ENCODE measurements at regions not wholly inside any gene's neighbourhood (a gene's known extent, or its start where the extent isn't known, plus 50 kb on each side); places are given as distances from the start of the nearest gene placed in this dataset.

- no peak for DNase-seq (ENCODE audit: extremely low read depth in 1 of 2, low read depth in 1 of 2)
These were observed 404.7 kb downstream of the FBXO15 start for GRCh38 chr18:73742957-73743356.

GRCh38 chr18:73741946-73742345 lies 405.7 kb downstream of the FBXO15 start:
- no peak for DNase-seq (ENCODE audit: extremely low read depth in 1 of 2, low read depth in 1 of 2)

GRCh38 chr18:73739098-73739497 lies 408.5 kb downstream of the FBXO15 start:
- DNase-seq (ENCODE audit: extremely low read depth in 1 of 2, low read depth in 1 of 2): no peak

GRCh38 chr18:73737990-73738389 lies 409.6 kb downstream of the FBXO15 start:
- no peak for DNase-seq (ENCODE audit: extremely low read depth in 1 of 2, low read depth in 1 of 2)

- DNase-seq (ENCODE audit: extremely low read depth in 1 of 2, low read depth in 1 of 2): no peak
These were observed 411.8 kb downstream of the FBXO15 start for GRCh38 chr18:73735836-73736235.

GRCh38 chr18:73733806-73734314 lies 413.8 kb downstream of the FBXO15 start:
- no peak for DNase-seq (ENCODE audit: extremely low read depth in 1 of 2, low read depth in 1 of 2)

GRCh38 chr18:73733376-73733775 lies 414.3 kb downstream of the FBXO15 start:
- DNase-seq (ENCODE audit: extremely low read depth in 1 of 2, low read depth in 1 of 2): no peak

- no peak for DNase-seq (ENCODE audit: extremely low read depth in 1 of 2, low read depth in 1 of 2)
These were observed 419.0 kb downstream of the FBXO15 start for GRCh38 chr18:73728657-73729056.

- no peak for DNase-seq (ENCODE audit: extremely low read depth in 1 of 2, low read depth in 1 of 2)
These were observed 422.7 kb downstream of the FBXO15 start for GRCh38 chr18:73724958-73725357.

- DNase-seq (ENCODE audit: extremely low read depth in 1 of 2, low read depth in 1 of 2): no peak
These were observed 428.0 kb downstream of the FBXO15 start for GRCh38 chr18:73719611-73720010.

GRCh38 chr18:73717570-73717969 lies 430.1 kb downstream of the FBXO15 start:
- DNase-seq (ENCODE audit: extremely low read depth in 1 of 2, low read depth in 1 of 2): no peak

- DNase-seq (ENCODE audit: extremely low read depth in 1 of 2, low read depth in 1 of 2): no peak
These were observed 432.4 kb downstream of the FBXO15 start for GRCh38 chr18:73715210-73715670.

- no peak for DNase-seq (ENCODE audit: extremely low read depth in 1 of 2, low read depth in 1 of 2)
These were observed 433.2 kb downstream of the FBXO15 start for GRCh38 chr18:73714466-73714865.

GRCh38 chr18:73711256-73711655 lies 436.4 kb downstream of the FBXO15 start:
- DNase-seq (ENCODE audit: extremely low read depth in 1 of 2, low read depth in 1 of 2): no peak

GRCh38 chr18:73708591-73708990 lies 439.0 kb downstream of the FBXO15 start:
- no peak for DNase-seq (ENCODE audit: extremely low read depth in 1 of 2, low read depth in 1 of 2)

- DNase-seq (ENCODE audit: extremely low read depth in 1 of 2, low read depth in 1 of 2): no peak
These were observed 440.6 kb downstream of the FBXO15 start for GRCh38 chr18:73707035-73707434.

GRCh38 chr18:73697353-73697752 lies 450.3 kb downstream of the FBXO15 start:
- no peak for DNase-seq (ENCODE audit: extremely low read depth in 1 of 2, low read depth in 1 of 2)

GRCh38 chr18:73696698-73697097 lies 450.9 kb downstream of the FBXO15 start:
- no peak for DNase-seq (ENCODE audit: extremely low read depth in 1 of 2, low read depth in 1 of 2)

- no peak for DNase-seq (ENCODE audit: extremely low read depth in 1 of 2, low read depth in 1 of 2)
These were observed 451.5 kb downstream of the FBXO15 start for GRCh38 chr18:73696171-73696570.

- DNase-seq (ENCODE audit: extremely low read depth in 1 of 2, low read depth in 1 of 2): no peak
These were observed 454.5 kb downstream of the FBXO15 start for GRCh38 chr18:73693091-73693490.

- no peak for DNase-seq (ENCODE audit: extremely low read depth in 1 of 2, low read depth in 1 of 2)
These were observed 456.0 kb downstream of the FBXO15 start for GRCh38 chr18:73691624-73692023.

- DNase-seq (ENCODE audit: extremely low read depth in 1 of 2, low read depth in 1 of 2): no peak
These were observed 456.5 kb downstream of the FBXO15 start for GRCh38 chr18:73691118-73691517.

GRCh38 chr18:73690222-73690621 lies 457.4 kb downstream of the FBXO15 start:
- DNase-seq (ENCODE audit: extremely low read depth in 1 of 2, low read depth in 1 of 2): no peak

Data from stimulated activated CD8-positive, alpha-beta memory T cell treated with anti-CD3 and anti-CD28 coated beads, Interleukin-7, amount 100 ng/mL, for 48 hours (primary cell).